HEK293T (cell line): ENCODE measurements at regions not wholly inside any gene's neighbourhood (a gene's known extent, or its start where the extent isn't known, plus 50 kb on each side); places are given as distances from the start of the nearest gene placed in this dataset.

ENCODE experiments used
- ARNT ChIP-seq: fragments of 450-650 bp; IDR thresholded peaks from 2 replicates; pipeline ENCODE4 v1.6.1; 2017; ENCODE audit warnings: mild to moderate bottlenecking
- BHLHE40 ChIP-seq: fragments of 450-650 bp; IDR thresholded peaks from 2 replicates; pipeline ENCODE4 v1.6.1; 2016; ENCODE audit warnings: mild to moderate bottlenecking, moderate library complexity, borderline replicate concordance
- CTBP1 ChIP-seq: fragments of 450-650 bp; IDR thresholded peaks from 2 replicates; pipeline ENCODE4 v1.6.1; 2016; ENCODE audit warnings: borderline replicate concordance
- ELF4 ChIP-seq: fragments of 450-650 bp; IDR thresholded peaks from 2 replicates; pipeline ENCODE4 v1.6.1; 2017; ENCODE audit warnings: antibody characterized with exemption
- FOXA1 ChIP-seq: fragments of 450-650 bp; IDR thresholded peaks from 2 replicates; pipeline ENCODE4 v1.6.1; 2016; ENCODE audit warnings: mild to moderate bottlenecking
- FOXK2 ChIP-seq: fragments of 450-650 bp; IDR thresholded peaks from 2 replicates; pipeline ENCODE4 v1.6.1; 2016; ENCODE audit warnings: mild to moderate bottlenecking
- FOXM1 ChIP-seq: fragments of 450-650 bp; IDR thresholded peaks from 2 replicates; pipeline ENCODE4 v1.6.1; 2017; ENCODE audit warnings: mild to moderate bottlenecking, borderline replicate concordance
- HDGF ChIP-seq: fragments of 450-650 bp; IDR thresholded peaks from 2 replicates; pipeline ENCODE4 v1.6.1; 2017; ENCODE audit warnings: antibody characterized with exemption, borderline replicate concordance
- NFRKB ChIP-seq: fragments of 450-650 bp; IDR thresholded peaks from 2 replicates; pipeline ENCODE4 v1.6.1; 2016; ENCODE audit warnings: mild to moderate bottlenecking, moderate library complexity
- SP1 ChIP-seq: fragments of 450-650 bp; IDR thresholded peaks from 2 replicates; pipeline ENCODE4 v1.6.1; 2017
- SUZ12 ChIP-seq: fragments of 450-650 bp; IDR thresholded peaks from 2 replicates; pipeline ENCODE4 v1.6.1; 2016; ENCODE audit warnings: mild to moderate bottlenecking
- TARDBP ChIP-seq: fragments of 450-650 bp; IDR thresholded peaks from 2 replicates; pipeline ENCODE4 v1.6.1; 2016
- ZNF384 ChIP-seq: fragments of 450-650 bp; IDR thresholded peaks from 2 replicates; pipeline ENCODE4 v1.6.1; 2016

GRCh38 chr20:62586799-62587198 is 55.5 kb upstream of the SLCO4A1 start:
- TF ChIP-seq FOXK2 (no peak), HDGF (no peak), CTBP1 (no peak), SUZ12 (no peak), ZNF384 (no peak), BHLHE40 (no peak), FOXA1 (no peak), NFRKB (no peak), FOXM1 (no peak), ELF4 (no peak), TARDBP (no peak), ARNT (no peak), SP1 (no peak)
